ENCODE measurements at regions not wholly inside any gene's neighbourhood (a gene's known extent, or its start where the extent isn't known, plus 50 kb on each side); places are given as distances from the start of the nearest gene placed in this dataset.

GRCh38 chr6:67653561-67653960 lies 981.5 kb upstream of the ADGRB3 start:
- Histone ChIP-seq H3K27me3 (ENCODE audit: insufficient read depth, low read length, poor library complexity) (no peaks in the 10 kb centered on the region), H3K4me1 (ENCODE audit: insufficient read depth, low read length) (no peaks in the 10 kb centered on the region), H4K20me1 (ENCODE audit: insufficient read depth, low read length) (no peaks in the 10 kb centered on the region), H2AFZ (ENCODE audit: low read depth, low read length) (no peak overlapping the region), H3K9ac (ENCODE audit: low read depth, low read length) (no peak overlapping the region), H3K79me2 (ENCODE audit: insufficient read depth, low read length) (no peaks in the 10 kb centered on the region), H3K4me3 (ENCODE audit: low read depth in 1 of 2, low read length in 2 of 2) (no peak overlapping the region), H3K27ac (ENCODE audit: low read length) (no peak overlapping the region), H3K36me3 (ENCODE audit: insufficient read depth, low read length) (no peaks in the 10 kb centered on the region), H3K9me3 (ENCODE audit: insufficient read depth, low read length, severe bottlenecking) (no peaks in the 10 kb centered on the region), H3K4me2 (ENCODE audit: insufficient read depth, low read length) (no peak overlapping the region)
- no peak for ATAC-seq (ENCODE audit: insufficient read depth, low read depth)
- no peak for TF ChIP-seq EZH2 (IDR thresholded peaks at IDR 0.05; ENCODE audit: borderline replicate concordance, low read depth, low read length, severe bottlenecking)
- TF ChIP-seq CTCF (IDR thresholded peaks at IDR 0.05; ENCODE audit: borderline replicate concordance, extremely low read depth, low read length, poor library complexity, severe bottlenecking) = no peak
- no peak for DNase-seq

GRCh38 chr6:67646550-67646949 lies 988.5 kb upstream of the ADGRB3 start:
- H3K4me3 ChIP-seq (ENCODE audit: low read depth in 1 of 2, low read length in 2 of 2) = no peak overlapping the region
- H3K27ac ChIP-seq (ENCODE audit: low read length) = no peak overlapping the region
- H3K27me3 ChIP-seq (ENCODE audit: insufficient read depth, low read length, poor library complexity) = no peaks in the 10 kb centered on the region
- H3K9ac ChIP-seq (ENCODE audit: low read depth, low read length) = no peak overlapping the region
- H3K79me2 ChIP-seq (ENCODE audit: insufficient read depth, low read length) = no peaks in the 10 kb centered on the region
- DNase-seq (no peak), ATAC-seq (ENCODE audit: insufficient read depth, low read depth) (no peak)
- H3K36me3 ChIP-seq (ENCODE audit: insufficient read depth, low read length) = no peaks in the 10 kb centered on the region
- no peak overlapping the region for H3K4me2 ChIP-seq (ENCODE audit: insufficient read depth, low read length)
- no peaks in the 10 kb centered on the region for H3K9me3 ChIP-seq (ENCODE audit: insufficient read depth, low read length, severe bottlenecking)
- H3K4me1 ChIP-seq (ENCODE audit: insufficient read depth, low read length) = no peaks in the 10 kb centered on the region
- no peak overlapping the region for H2AFZ ChIP-seq (ENCODE audit: low read depth, low read length)
- no peak for TF ChIP-seq EZH2 (IDR thresholded peaks at IDR 0.05; ENCODE audit: borderline replicate concordance, low read depth, low read length, severe bottlenecking)
- TF ChIP-seq CTCF (IDR thresholded peaks at IDR 0.05; ENCODE audit: borderline replicate concordance, extremely low read depth, low read length, poor library complexity, severe bottlenecking) = no peak
- H4K20me1 ChIP-seq (ENCODE audit: insufficient read depth, low read length) = no peaks in the 10 kb centered on the region

- Histone ChIP-seq H3K4me3 (ENCODE audit: low read depth in 1 of 2, low read length in 2 of 2) (no peak overlapping the region), H3K4me1 (ENCODE audit: insufficient read depth, low read length) (no peaks in the 10 kb centered on the region), H3K9me3 (ENCODE audit: insufficient read depth, low read length, severe bottlenecking) (no peaks in the 10 kb centered on the region), H3K27ac (ENCODE audit: low read length) (no peak overlapping the region), H3K27me3 (ENCODE audit: insufficient read depth, low read length, poor library complexity) (no peaks in the 10 kb centered on the region), H3K79me2 (ENCODE audit: insufficient read depth, low read length) (no peaks in the 10 kb centered on the region), H4K20me1 (ENCODE audit: insufficient read depth, low read length) (no peaks in the 10 kb centered on the region), H3K4me2 (ENCODE audit: insufficient read depth, low read length) (no peak overlapping the region), H2AFZ (ENCODE audit: low read depth, low read length) (no peak overlapping the region), H3K36me3 (ENCODE audit: insufficient read depth, low read length) (no peaks in the 10 kb centered on the region), H3K9ac (ENCODE audit: low read depth, low read length) (no peak overlapping the region)
- no peak for TF ChIP-seq EZH2 (IDR thresholded peaks at IDR 0.05; ENCODE audit: borderline replicate concordance, low read depth, low read length, severe bottlenecking)
- TF ChIP-seq CTCF (IDR thresholded peaks at IDR 0.05; ENCODE audit: borderline replicate concordance, extremely low read depth, low read length, poor library complexity, severe bottlenecking) = no peak
- no peak for ATAC-seq (ENCODE audit: insufficient read depth, low read depth)
- DNase-seq = no peak
Measured at GRCh38 chr6:67643281-67643680, 991.8 kb upstream of the ADGRB3 start.

GRCh38 chr6:67642582-67642981 lies 992.5 kb upstream of the ADGRB3 start:
- H3K4me3 ChIP-seq (ENCODE audit: low read depth in 1 of 2, low read length in 2 of 2) = no peak overlapping the region
- H3K27ac ChIP-seq (ENCODE audit: low read length) = no peak overlapping the region
- H3K36me3 ChIP-seq (ENCODE audit: insufficient read depth, low read length) = no peaks in the 10 kb centered on the region
- H3K4me1 ChIP-seq (ENCODE audit: insufficient read depth, low read length) = no peaks in the 10 kb centered on the region
- DNase-seq (no peak), ATAC-seq (ENCODE audit: insufficient read depth, low read depth) (no peak)
- H4K20me1 ChIP-seq (ENCODE audit: insufficient read depth, low read length) = no peaks in the 10 kb centered on the region
- no peaks in the 10 kb centered on the region for H3K79me2 ChIP-seq (ENCODE audit: insufficient read depth, low read length)
- H3K9me3 ChIP-seq (ENCODE audit: insufficient read depth, low read length, severe bottlenecking) = no peaks in the 10 kb centered on the region
- no peak overlapping the region for H2AFZ ChIP-seq (ENCODE audit: low read depth, low read length)
- H3K4me2 ChIP-seq (ENCODE audit: insufficient read depth, low read length) = no peak overlapping the region
- H3K27me3 ChIP-seq (ENCODE audit: insufficient read depth, low read length, poor library complexity) = no peaks in the 10 kb centered on the region
- H3K9ac ChIP-seq (ENCODE audit: low read depth, low read length) = no peak overlapping the region
- no peak for TF ChIP-seq CTCF (IDR thresholded peaks at IDR 0.05; ENCODE audit: borderline replicate concordance, extremely low read depth, low read length, poor library complexity, severe bottlenecking)
- no peak for TF ChIP-seq EZH2 (IDR thresholded peaks at IDR 0.05; ENCODE audit: borderline replicate concordance, low read depth, low read length, severe bottlenecking)
